RWPE1 (cell line): ENCODE measurements at regions not wholly inside any gene's neighbourhood (a gene's known extent, or its start where the extent isn't known, plus 50 kb on each side); places are given as distances from the start of the nearest gene placed in this dataset.

Experiments used
- CTCF ChIA-PET: fragments of 350-600 bp; sonication (Branson Sonifier 250); formaldehyde crosslinking; extraction: SDS; loops from one replicate; lab custom pipeline; 2021; lab: Yijun Ruan, JAX
- POLR2A ChIA-PET: fragments of 400-600 bp; formaldehyde crosslinking; extraction: SDS; loops from one replicate; lab custom pipeline; 2020; ENCODE audit warnings: antibody characterized with exemption; ENCODE audit not compliant: low non-redundant PET; lab: Yijun Ruan, JAX
- DNase-seq: peaks from one replicate; pipeline ENCODE4 v3.0.0; 2012; ENCODE audit warnings: low spot score
- H3K27ac ChIP-seq: fragments of 450-650 bp; 2 replicates; pipeline ENCODE4 v1.5.1; 2017
- TF ChIP-seq, protein P1 (sequence below): fragments of 450-650 bp; conservative IDR thresholded peaks from 2 replicates; pipeline ENCODE4 v1.5.1; 2017; ENCODE audit warnings: low read depth, mild to moderate bottlenecking

DNA sequence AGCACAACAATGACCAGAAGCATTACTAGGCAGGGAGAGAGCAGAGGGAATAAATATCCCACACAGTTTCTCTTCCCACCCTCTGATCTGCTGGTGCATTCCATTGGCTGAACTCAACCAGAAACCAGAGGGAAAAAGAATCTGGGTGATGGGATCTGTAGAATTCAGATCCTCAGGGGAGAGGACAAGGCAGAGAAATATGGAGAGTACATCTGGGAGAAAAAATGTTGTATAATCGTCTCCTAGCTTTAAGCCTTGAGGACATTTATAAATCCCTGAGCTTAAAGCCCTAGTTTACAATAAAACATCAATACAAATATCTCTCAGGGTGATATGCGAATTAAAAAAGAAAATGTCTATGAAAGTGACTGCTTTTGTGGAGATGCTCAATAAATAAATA lies 368.1 kb upstream of the MAD2L1 start:
- ChIA-PET POLR2A (no interaction called here), CTCF (interaction anchor here (0.8 kb wide), 1 partner anchor 114 kb away, joined by 4 read pairs; no protein-coding TSS in a partner anchor)
- TF ChIP-seq, protein P1, sequence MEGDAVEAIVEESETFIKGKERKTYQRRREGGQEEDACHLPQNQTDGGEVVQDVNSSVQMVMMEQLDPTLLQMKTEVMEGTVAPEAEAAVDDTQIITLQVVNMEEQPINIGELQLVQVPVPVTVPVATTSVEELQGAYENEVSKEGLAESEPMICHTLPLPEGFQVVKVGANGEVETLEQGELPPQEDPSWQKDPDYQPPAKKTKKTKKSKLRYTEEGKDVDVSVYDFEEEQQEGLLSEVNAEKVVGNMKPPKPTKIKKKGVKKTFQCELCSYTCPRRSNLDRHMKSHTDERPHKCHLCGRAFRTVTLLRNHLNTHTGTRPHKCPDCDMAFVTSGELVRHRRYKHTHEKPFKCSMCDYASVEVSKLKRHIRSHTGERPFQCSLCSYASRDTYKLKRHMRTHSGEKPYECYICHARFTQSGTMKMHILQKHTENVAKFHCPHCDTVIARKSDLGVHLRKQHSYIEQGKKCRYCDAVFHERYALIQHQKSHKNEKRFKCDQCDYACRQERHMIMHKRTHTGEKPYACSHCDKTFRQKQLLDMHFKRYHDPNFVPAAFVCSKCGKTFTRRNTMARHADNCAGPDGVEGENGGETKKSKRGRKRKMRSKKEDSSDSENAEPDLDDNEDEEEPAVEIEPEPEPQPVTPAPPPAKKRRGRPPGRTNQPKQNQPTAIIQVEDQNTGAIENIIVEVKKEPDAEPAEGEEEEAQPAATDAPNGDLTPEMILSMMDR, result no peak
- no peak for DNase-seq
- no peak overlapping the region for H3K27ac ChIP-seq

DNA sequence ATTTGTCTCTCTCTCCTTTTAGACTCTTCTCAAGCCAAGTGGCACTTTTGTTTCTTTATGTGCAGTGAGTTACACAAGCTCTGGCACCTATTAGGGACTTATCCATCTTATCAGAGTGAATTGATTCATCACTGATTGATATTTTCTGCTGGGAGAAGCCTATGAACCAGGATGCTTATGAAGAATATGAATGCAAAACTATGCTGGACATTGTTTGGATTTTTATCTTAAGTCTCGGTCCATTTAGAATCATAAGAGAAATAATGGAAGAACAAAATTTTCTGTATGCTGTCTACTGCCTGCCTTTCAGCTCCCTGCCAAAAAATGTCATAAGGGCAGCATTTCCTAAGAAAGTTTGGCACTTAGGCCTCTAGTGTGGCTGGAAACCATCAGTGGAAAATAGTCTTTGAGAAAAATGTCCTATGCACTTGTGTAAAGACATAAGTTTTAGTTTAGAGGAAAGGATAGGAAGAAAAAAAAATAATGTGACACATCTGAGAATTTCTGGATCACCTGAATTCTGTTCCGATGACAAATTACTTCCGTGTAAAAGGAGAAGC lies 365.7 kb upstream of the MAD2L1 start:
- ChIA-PET CTCF (no interaction called here), POLR2A (no interaction called here)
- DNase-seq, result no peak
- TF ChIP-seq, protein P1, result no peak
- no peak overlapping the region for H3K27ac ChIP-seq

DNA sequence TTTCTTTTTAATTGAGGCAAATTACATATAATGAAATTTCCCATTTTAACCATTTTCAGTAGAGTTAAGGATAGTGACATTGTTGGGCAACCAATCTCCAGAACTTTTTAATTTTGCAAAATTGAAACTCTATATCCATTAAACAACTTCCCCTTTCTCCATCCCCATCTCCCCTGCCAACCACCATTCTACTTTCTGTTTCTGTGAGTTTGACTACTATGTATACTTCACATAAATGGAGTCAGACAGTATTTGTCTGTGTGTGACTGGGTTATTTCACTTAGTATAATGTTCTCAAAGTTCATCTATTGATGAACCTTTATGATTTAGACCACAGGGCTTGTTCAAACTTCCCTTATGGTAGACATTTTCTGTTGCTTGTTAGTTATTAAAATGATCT lies 364.5 kb upstream of the MAD2L1 start:
- no peak for DNase-seq
- TF ChIP-seq, protein P1, result no peak
- no peak overlapping the region for H3K27ac ChIP-seq
- ChIA-PET POLR2A (no interaction called here), CTCF (no interaction called here)

DNA sequence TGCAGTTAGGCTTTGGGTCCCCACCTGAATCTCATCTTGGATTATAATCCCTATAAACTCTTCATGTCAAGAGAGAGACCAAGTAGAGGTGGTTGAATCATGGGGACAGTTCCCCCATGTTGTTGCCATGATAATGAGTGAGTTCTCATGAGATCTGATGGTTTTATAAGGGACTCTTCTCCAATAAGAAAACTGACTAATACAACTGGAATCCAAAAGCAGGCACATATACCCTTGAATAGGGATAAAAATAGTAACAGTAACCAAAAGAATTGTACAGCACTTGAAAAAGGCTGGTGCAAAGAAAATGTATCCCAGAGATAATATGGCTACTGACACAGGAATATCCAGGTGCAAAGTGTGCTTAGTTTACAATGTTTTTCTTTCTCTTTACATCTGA lies 351.5 kb upstream of the MAD2L1 start:
- TF ChIP-seq, protein P1, result no peak
- no peak for DNase-seq
- no peak overlapping the region for H3K27ac ChIP-seq
- POLR2A ChIA-PET, result no interaction called here
- CTCF ChIA-PET, result no interaction called here

DNA sequence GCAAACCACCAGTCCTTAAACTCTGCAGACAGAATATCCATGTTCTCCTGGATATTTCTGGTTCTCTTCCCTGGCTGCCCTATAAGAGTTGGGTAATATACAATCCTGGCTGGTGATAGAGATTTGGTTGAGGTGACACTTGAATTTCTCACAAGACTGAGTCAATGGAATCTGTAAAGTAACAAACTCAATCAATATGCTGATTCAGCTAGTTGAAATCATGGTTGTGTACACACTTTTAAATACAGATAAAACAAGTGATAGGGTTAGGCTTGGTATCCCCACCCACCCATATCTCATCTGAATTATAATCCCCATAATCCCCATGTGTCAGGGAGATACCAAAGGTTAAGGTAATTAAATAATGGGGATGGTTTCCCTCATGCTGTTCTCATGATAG lies 349.2 kb upstream of the MAD2L1 start:
- ChIA-PET CTCF (no interaction called here), POLR2A (no interaction called here)
- TF ChIP-seq, protein P1, result no peak
- no peak for DNase-seq
- no peak overlapping the region for H3K27ac ChIP-seq

DNA sequence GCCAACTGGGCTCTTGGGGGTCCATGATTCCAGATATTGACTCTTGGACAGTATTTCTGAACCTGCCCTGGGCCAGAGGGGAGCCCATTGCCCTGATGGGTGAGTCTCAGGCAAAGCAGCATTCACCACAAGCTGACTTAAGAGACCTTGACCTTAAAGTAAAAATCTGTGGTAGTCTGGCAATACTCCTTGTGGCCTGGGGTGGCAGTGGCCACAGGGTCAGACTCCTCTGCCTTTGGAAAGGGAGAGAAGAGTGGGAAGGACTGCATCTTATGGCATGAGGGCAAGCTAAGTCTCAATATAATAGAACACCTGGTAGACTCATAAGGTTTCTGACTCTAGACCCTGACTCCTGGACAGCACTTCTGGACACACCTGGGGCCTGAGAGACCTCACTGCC lies 340.3 kb upstream of the MAD2L1 start:
- H3K27ac ChIP-seq, result no peak overlapping the region
- CTCF ChIA-PET, result no interaction called here
- no peak for DNase-seq
- POLR2A ChIA-PET, result no interaction called here
- TF ChIP-seq, protein P1, result no peak
